ENCODE measurements at regions not wholly inside any gene's neighbourhood (a gene's known extent, or its start where the extent isn't known, plus 50 kb on each side); places are given as distances from the start of the nearest gene placed in this dataset.
"Not testable (repeated sequence)": the region's sequence is repeated elsewhere in the genome, so short reads cannot be mapped to it uniquely, and the experiment has no call there.

DNA sequence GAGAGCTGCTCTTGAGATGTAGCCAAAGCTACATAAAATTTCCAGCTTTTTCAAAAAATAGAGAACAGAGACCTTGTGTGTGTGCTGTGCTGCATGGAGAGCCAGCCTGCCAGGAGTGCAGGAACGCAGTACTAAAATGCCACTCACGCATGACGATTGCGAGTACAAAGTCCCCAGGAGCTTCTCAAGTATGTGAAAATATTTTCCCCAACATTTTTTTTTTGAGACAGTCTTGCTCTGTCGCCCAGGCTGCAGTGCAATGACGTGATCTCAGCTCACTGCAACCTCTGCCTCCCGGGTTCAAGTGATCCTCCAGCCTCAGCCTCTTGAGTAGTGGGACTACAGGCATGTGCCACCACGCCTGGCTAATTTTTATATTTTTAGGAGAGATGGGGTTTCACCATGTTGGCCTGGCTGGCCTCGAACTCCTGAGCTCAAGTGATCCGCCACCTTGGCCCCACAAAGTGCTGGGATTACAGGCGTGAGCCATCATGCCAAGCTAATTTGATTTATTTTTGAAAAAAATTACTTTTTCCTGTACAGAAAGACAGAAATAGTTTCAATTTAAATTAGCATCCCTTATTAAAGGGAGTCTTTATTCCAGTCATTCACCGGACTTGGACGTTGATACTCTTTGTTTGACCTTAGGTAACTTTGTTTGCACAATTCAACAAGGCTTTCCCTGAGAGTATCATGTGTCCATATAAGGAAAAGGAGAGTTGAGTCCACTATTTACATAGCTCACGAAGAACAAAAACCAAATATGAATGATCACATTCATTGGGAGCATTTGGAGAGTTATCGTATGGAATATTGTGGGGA lies 57.9 kb upstream of the GPR31 start:
- CTCF ChIA-PET (ENCODE audit: partially characterized antibody), result interaction anchor here (0.8 to 1.6 kb wide), 3 partner anchors 15 to 441 kb away, joined by 4 to 5 read pairs (median 4); no protein-coding TSS in a partner anchor
- H3K9me3 ChIP-seq (ENCODE audit: control insufficient read depth in 1 of 2, low read length in 2 of 2); H3K4me1 Mint-ChIP-seq; intact Hi-C loops (cut with micrococcal nuclease); H3K4me3 ChIP-seq (ENCODE audit: low read length in 2 of 2); H3K27me3 Mint-ChIP-seq; H3K27ac ChIP-seq (ENCODE audit: low read depth, low read length); H3K36me3 ChIP-seq (ENCODE audit: insufficient read depth, low read length); H3K27ac Mint-ChIP-seq; H3K4me3 Mint-ChIP-seq; DNase-seq; H3K27me3 ChIP-seq (ENCODE audit: insufficient read depth, low read length); H3K9me3 Mint-ChIP-seq; POLR2A ChIA-PET (ENCODE audit: partially characterized antibody); H3K4me1 ChIP-seq (ENCODE audit: insufficient read depth, low read length); H3K36me3 Mint-ChIP-seq: not testable (repeated sequence)

- CTCF ChIA-PET (ENCODE audit: partially characterized antibody), result interaction anchor here (1.3 kb wide), 1 partner anchor 135 kb away, joined by 5 read pairs; no protein-coding TSS in a partner anchor
- H3K27me3 Mint-ChIP-seq; H3K4me3 Mint-ChIP-seq; H3K4me1 Mint-ChIP-seq; H3K4me3 ChIP-seq (ENCODE audit: low read length in 2 of 2); H3K27ac Mint-ChIP-seq; H3K36me3 ChIP-seq (ENCODE audit: insufficient read depth, low read length); H3K9me3 ChIP-seq (ENCODE audit: control insufficient read depth in 1 of 2, low read length in 2 of 2); intact Hi-C loops (cut with micrococcal nuclease); H3K36me3 Mint-ChIP-seq; H3K27me3 ChIP-seq (ENCODE audit: insufficient read depth, low read length); H3K4me1 ChIP-seq (ENCODE audit: insufficient read depth, low read length); DNase-seq; POLR2A ChIA-PET (ENCODE audit: partially characterized antibody); H3K27ac ChIP-seq (ENCODE audit: low read depth, low read length); H3K9me3 Mint-ChIP-seq: not testable (repeated sequence)
Observed at GRCh38 chr6:167216390-167217050, 58.7 kb upstream of the GPR31 start.

GRCh38 chr6:167217073-167217472 lies 59.3 kb upstream of the GPR31 start:
- H3K36me3 Mint-ChIP-seq; H3K9me3 ChIP-seq (ENCODE audit: control insufficient read depth in 1 of 2, low read length in 2 of 2); H3K4me3 ChIP-seq (ENCODE audit: low read length in 2 of 2); DNase-seq; H3K36me3 ChIP-seq (ENCODE audit: insufficient read depth, low read length); H3K27me3 Mint-ChIP-seq; H3K4me1 Mint-ChIP-seq; H3K9me3 Mint-ChIP-seq; H3K4me3 Mint-ChIP-seq; H3K4me1 ChIP-seq (ENCODE audit: insufficient read depth, low read length); H3K27ac ChIP-seq (ENCODE audit: low read depth, low read length); H3K27me3 ChIP-seq (ENCODE audit: insufficient read depth, low read length); CTCF ChIA-PET (ENCODE audit: partially characterized antibody); intact Hi-C loops (cut with micrococcal nuclease); H3K27ac Mint-ChIP-seq; POLR2A ChIA-PET (ENCODE audit: partially characterized antibody): not testable (repeated sequence)

DNA sequence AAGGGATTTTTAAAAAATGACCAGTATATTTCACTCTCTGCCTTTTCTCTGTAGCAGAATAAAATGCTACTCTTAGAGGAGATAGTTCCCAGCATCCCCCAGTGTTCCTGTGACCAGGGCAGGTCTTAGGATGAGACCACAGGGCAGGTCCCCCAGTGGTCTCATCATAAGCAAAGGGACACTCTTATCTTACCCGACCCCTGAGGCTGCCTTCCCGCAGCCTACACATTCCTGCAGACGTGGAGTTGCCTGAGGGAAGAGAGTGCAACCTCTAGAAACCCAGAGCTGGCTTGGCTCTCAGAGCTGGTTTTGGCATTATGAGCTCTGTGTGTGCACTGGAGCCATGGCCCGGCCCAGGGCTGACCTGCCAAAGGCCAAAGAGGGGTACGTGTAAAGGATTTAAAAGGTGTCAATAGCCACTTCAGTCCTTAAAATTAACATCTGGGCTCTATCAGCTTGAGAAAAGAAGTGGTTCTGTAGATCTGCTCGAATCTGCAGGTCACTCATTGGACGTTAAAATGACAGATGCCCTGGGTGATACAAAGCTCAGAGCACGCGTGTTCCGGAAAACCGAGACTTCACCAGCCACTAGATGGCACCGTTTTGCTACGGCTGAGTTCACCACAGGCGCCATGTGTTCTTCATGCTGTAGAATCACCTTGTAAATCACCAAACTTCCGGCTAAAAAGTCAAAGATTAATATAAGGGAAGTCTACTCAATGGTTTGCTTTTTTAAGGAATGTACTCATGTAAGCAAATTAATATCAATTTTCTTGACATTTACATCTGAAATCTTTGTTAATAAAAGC lies 60.4 kb upstream of the GPR31 start:
- H3K9me3 Mint-ChIP-seq; H3K27ac Mint-ChIP-seq; POLR2A ChIA-PET (ENCODE audit: partially characterized antibody); H3K4me3 ChIP-seq (ENCODE audit: low read length in 2 of 2); intact Hi-C loops (cut with micrococcal nuclease); H3K9me3 ChIP-seq (ENCODE audit: control insufficient read depth in 1 of 2, low read length in 2 of 2); H3K27me3 ChIP-seq (ENCODE audit: insufficient read depth, low read length); H3K4me1 ChIP-seq (ENCODE audit: insufficient read depth, low read length); H3K36me3 Mint-ChIP-seq; H3K4me3 Mint-ChIP-seq; H3K27me3 Mint-ChIP-seq; H3K27ac ChIP-seq (ENCODE audit: low read depth, low read length); H3K36me3 ChIP-seq (ENCODE audit: insufficient read depth, low read length); H3K4me1 Mint-ChIP-seq: not testable (repeated sequence)
- DNase-seq, result peak in 4 of 5 donors; percentile 24 to 49 (median 40)
- CTCF ChIA-PET (ENCODE audit: partially characterized antibody), result interaction anchor here (0.8 to 1.3 kb wide), 2 partner anchors 133 to 134 kb away, joined by 3 to 5 read pairs; no protein-coding TSS in a partner anchor

GRCh38 chr6:167219079-167219478 lies 61.3 kb upstream of the GPR31 start:
- H3K27ac Mint-ChIP-seq; DNase-seq; H3K36me3 ChIP-seq (ENCODE audit: insufficient read depth, low read length); intact Hi-C loops (cut with micrococcal nuclease); H3K9me3 Mint-ChIP-seq; H3K27me3 Mint-ChIP-seq; H3K9me3 ChIP-seq (ENCODE audit: control insufficient read depth in 1 of 2, low read length in 2 of 2); H3K4me1 Mint-ChIP-seq; H3K4me3 ChIP-seq (ENCODE audit: low read length in 2 of 2); H3K27ac ChIP-seq (ENCODE audit: low read depth, low read length); POLR2A ChIA-PET (ENCODE audit: partially characterized antibody); H3K27me3 ChIP-seq (ENCODE audit: insufficient read depth, low read length); H3K36me3 Mint-ChIP-seq; H3K4me3 Mint-ChIP-seq; H3K4me1 ChIP-seq (ENCODE audit: insufficient read depth, low read length): not testable (repeated sequence)
- CTCF ChIA-PET (ENCODE audit: partially characterized antibody), result interaction anchor here (1.2 to 1.3 kb wide), 2 partner anchors 12 to 133 kb away, joined by 4 to 5 read pairs; no protein-coding TSS in a partner anchor

GRCh38 chr6:167219967-167220512 lies 62.3 kb upstream of the GPR31 start:
- Histone ChIP-seq H3K27ac (ENCODE audit: low read depth, low read length) (no peak overlapping the region), H3K9me3 (ENCODE audit: control insufficient read depth in 1 of 2, low read length in 2 of 2) (no peaks in the 10 kb centered on the region), H3K4me1 (ENCODE audit: insufficient read depth, low read length) (no peaks in the 10 kb centered on the region), H3K36me3 (ENCODE audit: insufficient read depth, low read length) (no peaks in the 10 kb centered on the region), H3K27me3 (ENCODE audit: insufficient read depth, low read length) (no peaks in the 10 kb centered on the region), H3K4me3 (ENCODE audit: low read length in 2 of 2) (no peak overlapping the region)
- intact Hi-C loops (cut with micrococcal nuclease), result loop anchor here (5.0 kb wide), 1 partner anchor 132 kb away; no protein-coding TSS in a partner anchor
- POLR2A ChIA-PET (ENCODE audit: partially characterized antibody), result no interaction called here
- peaks cover 3 to 6% of the 10 kb centered on the region in 2 donors for H3K27me3 Mint-ChIP-seq
- H3K9me3 Mint-ChIP-seq, result no peaks in the 10 kb centered on the region
- CTCF ChIA-PET (ENCODE audit: partially characterized antibody), result interaction anchor here (1.2 to 1.3 kb wide), 2 partner anchors 11 to 132 kb away, joined by 4 to 5 read pairs; no protein-coding TSS in a partner anchor
- H3K4me1 Mint-ChIP-seq, result peaks cover 0 to 4% (median 0%) of the 10 kb centered on the region in 4 donors
- no peak for DNase-seq
- H3K27ac Mint-ChIP-seq, result no peak overlapping the region
- H3K4me3 Mint-ChIP-seq, result peak overlapping the region in 1 of 8 donors; percentile 1
- H3K36me3 Mint-ChIP-seq, result no peaks in the 10 kb centered on the region
